ENCODE measurements at regions not wholly inside any gene's neighbourhood (a gene's known extent, or its start where the extent isn't known, plus 50 kb on each side); places are given as distances from the start of the nearest gene placed in this dataset.
"Not testable (repeated sequence)": the region's sequence is repeated elsewhere in the genome, so short reads cannot be mapped to it uniquely, and the experiment has no call there.

GRCh38 chr17:22116720-22117119 lies 424.4 kb downstream of the KCNJ18 start:
- not testable (repeated sequence) for TF ChIP-seq CTCF (IDR thresholded peaks at IDR 0.05); AR (CRISPR knock-in tag; IDR thresholded peaks at IDR 0.05); ATF2 (CRISPR knock-in tag; IDR thresholded peaks at IDR 0.05; ENCODE audit: borderline replicate concordance, low read depth); IRF2 (CRISPR knock-in tag; IDR thresholded peaks at IDR 0.05; ENCODE audit: borderline replicate concordance, low read depth); ZNF121 (CRISPR knock-in tag; IDR thresholded peaks at IDR 0.05); FOXJ3 (CRISPR knock-in tag; IDR thresholded peaks at IDR 0.05; ENCODE audit: borderline replicate concordance)

Data from WTC11 (cell line).